ENCODE measurements at regions not wholly inside any gene's neighbourhood (a gene's known extent, or its start where the extent isn't known, plus 50 kb on each side); places are given as distances from the start of the nearest gene placed in this dataset.

GRCh38 chr22:48660790-48661740 lies 1166.6 kb downstream of the BRD1 start:
- no peak for DNase-seq (ENCODE audit: low read depth in 2 of 2)

GRCh38 chr22:48660104-48660789 lies 1167.4 kb downstream of the BRD1 start:
- DNase-seq (ENCODE audit: low read depth in 2 of 2) = no peak

- no peak for DNase-seq (ENCODE audit: low read depth in 2 of 2)
Observed at GRCh38 chr22:48659404-48659996, 1168.2 kb downstream of the BRD1 start.

GRCh38 chr22:48658871-48659270 lies 1168.8 kb downstream of the BRD1 start:
- no peak for DNase-seq (ENCODE audit: low read depth in 2 of 2)

- DNase-seq (ENCODE audit: low read depth in 2 of 2) = no peak
Observed at GRCh38 chr22:48658246-48658645, 1169.4 kb downstream of the BRD1 start.

- no peak for DNase-seq (ENCODE audit: low read depth in 2 of 2)
Observed at GRCh38 chr22:48654492-48654891, 1173.2 kb downstream of the BRD1 start.

GRCh38 chr22:48653929-48654328 lies 1173.7 kb downstream of the BRD1 start:
- no peak for DNase-seq (ENCODE audit: low read depth in 2 of 2)

GRCh38 chr22:48653306-48653705 lies 1174.4 kb downstream of the BRD1 start:
- no peak for DNase-seq (ENCODE audit: low read depth in 2 of 2)

GRCh38 chr22:48652796-48653195 lies 1174.9 kb downstream of the BRD1 start:
- DNase-seq (ENCODE audit: low read depth in 2 of 2) = no peak

- DNase-seq (ENCODE audit: low read depth in 2 of 2) = no peak
Observed at GRCh38 chr22:48651981-48652538, 1175.6 kb downstream of the BRD1 start.

- no peak for DNase-seq (ENCODE audit: low read depth in 2 of 2)
Observed at GRCh38 chr22:48651036-48651890, 1176.4 kb downstream of the BRD1 start.

GRCh38 chr22:48650323-48651035 lies 1177.2 kb downstream of the BRD1 start:
- no peak for DNase-seq (ENCODE audit: low read depth in 2 of 2)

GRCh38 chr22:48649466-48649865 lies 1178.2 kb downstream of the BRD1 start:
- DNase-seq (ENCODE audit: low read depth in 2 of 2) = no peak

- DNase-seq (ENCODE audit: low read depth in 2 of 2) = no peak
Observed at GRCh38 chr22:48649031-48649430, 1178.6 kb downstream of the BRD1 start.

- no peak for DNase-seq (ENCODE audit: low read depth in 2 of 2)
Observed at GRCh38 chr22:48647606-48648515, 1179.8 kb downstream of the BRD1 start.

GRCh38 chr22:48647051-48647450 lies 1180.6 kb downstream of the BRD1 start:
- DNase-seq (ENCODE audit: low read depth in 2 of 2) = no peak

GRCh38 chr22:48646216-48646925 lies 1181.3 kb downstream of the BRD1 start:
- no peak for DNase-seq (ENCODE audit: low read depth in 2 of 2)

GRCh38 chr22:48645766-48646165 lies 1181.9 kb downstream of the BRD1 start:
- no peak for DNase-seq (ENCODE audit: low read depth in 2 of 2)

- no peak for DNase-seq (ENCODE audit: low read depth in 2 of 2)
Observed at GRCh38 chr22:48644997-48645396, 1182.7 kb downstream of the BRD1 start.
